H4 (cell line): ENCODE measurements at regions not wholly inside any gene's neighbourhood (a gene's known extent, or its start where the extent isn't known, plus 50 kb on each side); places are given as distances from the start of the nearest gene placed in this dataset.
"Not testable (repeated sequence)": the region's sequence is repeated elsewhere in the genome, so short reads cannot be mapped to it uniquely, and the experiment has no call there.

Experiments used
- DNase-seq: peaks from one replicate; pipeline ENCODE4 v3.0.0-alpha.2; 2015; ENCODE audit warnings: low spot score

DNA sequence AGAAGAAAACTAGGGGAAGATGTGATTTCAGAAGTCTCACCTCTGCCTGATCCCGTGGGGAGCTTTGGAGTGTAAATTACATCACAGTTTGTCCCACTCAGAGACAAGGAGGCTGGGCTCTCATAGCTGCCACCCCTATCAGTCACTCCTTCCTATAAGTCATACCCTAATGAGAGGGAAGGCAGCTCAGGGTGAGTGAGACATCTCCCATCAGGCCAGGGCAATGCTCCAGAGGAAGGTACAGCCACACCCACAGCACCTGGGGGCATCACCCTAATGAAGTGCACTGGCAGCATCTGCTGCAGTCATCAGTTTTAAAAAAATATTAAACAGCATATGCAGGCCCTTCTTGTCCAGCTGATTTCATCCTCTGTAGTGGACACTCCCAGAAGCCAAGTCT lies 223.1 kb upstream of the NBPF12 start:
- DNase-seq: not testable (repeated sequence)

- peak; percentile 5 for DNase-seq
Observed at GRCh38 chr1:146710838-146711521, 227.1 kb upstream of the NBPF12 start.

DNA sequence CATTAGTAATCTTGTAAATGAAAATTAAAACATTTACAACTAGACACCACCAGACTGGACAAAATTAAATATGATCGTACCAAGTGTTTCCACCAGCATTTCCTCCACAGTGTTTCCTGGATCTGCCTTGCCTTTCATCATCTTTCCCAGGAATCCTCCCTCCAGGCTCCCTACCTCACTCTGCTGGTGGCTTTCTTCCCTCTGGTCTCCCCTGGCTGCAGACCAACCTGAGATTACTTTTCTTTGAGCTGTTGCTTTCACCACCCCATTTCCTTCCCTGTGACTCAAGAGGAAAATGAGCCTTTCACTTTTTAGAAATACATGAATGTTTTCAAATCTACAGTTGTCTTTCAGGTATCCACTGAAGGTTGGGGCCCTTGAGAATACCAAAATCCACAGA lies 228.8 kb upstream of the NBPF12 start:
- DNase-seq: not testable (repeated sequence)

GRCh38 chr1:146704162-146704724 lies 233.9 kb upstream of the NBPF12 start:
- DNase-seq: not testable (repeated sequence)

- peak; percentile 71 for DNase-seq
Observed at GRCh38 chr1:146701320-146701719, 236.8 kb upstream of the NBPF12 start.

GRCh38 chr1:146695388-146695787 lies 242.7 kb upstream of the NBPF12 start:
- not testable (repeated sequence) for DNase-seq

DNA sequence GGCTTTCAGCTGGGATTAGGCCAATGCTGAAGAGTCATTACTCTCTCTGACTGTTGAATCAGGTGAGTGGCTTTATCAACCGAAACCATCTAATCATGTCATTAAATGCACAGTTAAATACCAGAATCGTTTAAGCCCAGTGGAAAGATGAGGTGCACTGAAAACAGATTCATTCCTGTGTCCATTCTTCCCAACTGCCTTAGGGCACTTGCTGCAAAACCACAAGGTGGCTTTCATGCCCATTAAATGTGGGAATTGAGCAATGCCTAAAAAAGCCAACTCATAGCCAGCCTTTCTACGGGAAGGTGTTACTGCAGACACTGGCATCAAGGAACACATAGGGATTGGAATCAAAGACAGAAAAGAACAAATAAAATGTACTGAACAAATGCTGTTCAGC lies 246.3 kb upstream of the NBPF12 start:
- DNase-seq: not testable (repeated sequence)

GRCh38 chr1:146688893-146689292 lies 249.2 kb upstream of the NBPF12 start:
- not testable (repeated sequence) for DNase-seq

GRCh38 chr1:146686777-146687366 lies 251.3 kb upstream of the NBPF12 start:
- not testable (repeated sequence) for DNase-seq

GRCh38 chr1:146683126-146683429 lies 255.0 kb upstream of the NBPF12 start:
- not testable (repeated sequence) for DNase-seq

- DNase-seq: not testable (repeated sequence)
Observed at GRCh38 chr1:146682227-146683125, 255.6 kb upstream of the NBPF12 start.

DNA sequence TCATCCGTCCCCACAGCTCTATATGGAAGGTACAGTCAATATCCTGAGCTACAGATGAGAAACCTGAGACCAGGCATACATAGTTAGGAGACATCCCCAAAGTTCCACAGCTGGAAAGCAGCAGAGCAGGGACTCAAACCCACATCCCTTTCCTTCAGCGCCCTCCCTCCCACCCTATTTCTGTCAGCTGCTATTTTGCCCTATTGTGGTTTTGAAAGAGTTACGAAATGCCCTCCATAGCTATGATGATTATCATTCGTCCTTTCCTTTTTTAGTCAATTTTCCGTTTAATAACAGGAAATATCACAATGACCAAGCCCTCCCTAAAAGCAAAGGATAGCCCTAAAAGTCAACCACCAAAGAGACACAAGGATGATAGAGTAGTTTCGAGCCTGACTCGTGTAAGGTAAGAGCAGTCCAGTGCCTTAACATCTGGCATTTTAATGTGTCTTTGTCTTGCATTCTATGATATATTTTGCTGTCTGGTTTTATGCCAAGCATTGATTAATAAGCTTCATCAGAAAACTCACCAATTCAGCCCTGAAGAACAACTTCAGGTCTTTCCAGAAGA lies 264.3 kb upstream of the NBPF12 start:
- not testable (repeated sequence) for DNase-seq

DNA sequence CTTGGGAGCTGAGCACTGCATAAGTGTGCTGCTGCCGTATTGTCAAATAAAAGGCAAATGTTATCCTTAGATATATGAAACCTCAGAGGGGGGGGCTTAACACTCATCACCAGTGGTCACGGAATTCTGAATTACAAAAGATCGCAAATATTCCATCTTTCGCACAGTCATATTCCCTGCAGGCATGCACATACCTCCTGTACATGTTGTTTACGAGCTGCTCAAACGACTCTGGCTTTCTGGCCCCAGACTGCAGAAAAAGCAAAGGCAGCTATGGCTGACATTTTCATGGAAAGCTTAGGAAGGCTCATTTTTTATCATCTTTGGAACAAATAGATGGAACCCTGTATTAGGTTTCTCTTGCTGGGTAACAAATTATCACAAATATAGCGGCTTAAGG lies 265.5 kb upstream of the NBPF12 start:
- not testable (repeated sequence) for DNase-seq

- DNase-seq: not testable (repeated sequence)
Observed at GRCh38 chr1:146671588-146671987, 266.5 kb upstream of the NBPF12 start.

GRCh38 chr1:146670832-146671566 lies 267.1 kb upstream of the NBPF12 start:
- not testable (repeated sequence) for DNase-seq

- not testable (repeated sequence) for DNase-seq
Observed at GRCh38 chr1:146666275-146666674, 271.8 kb upstream of the NBPF12 start.

DNA sequence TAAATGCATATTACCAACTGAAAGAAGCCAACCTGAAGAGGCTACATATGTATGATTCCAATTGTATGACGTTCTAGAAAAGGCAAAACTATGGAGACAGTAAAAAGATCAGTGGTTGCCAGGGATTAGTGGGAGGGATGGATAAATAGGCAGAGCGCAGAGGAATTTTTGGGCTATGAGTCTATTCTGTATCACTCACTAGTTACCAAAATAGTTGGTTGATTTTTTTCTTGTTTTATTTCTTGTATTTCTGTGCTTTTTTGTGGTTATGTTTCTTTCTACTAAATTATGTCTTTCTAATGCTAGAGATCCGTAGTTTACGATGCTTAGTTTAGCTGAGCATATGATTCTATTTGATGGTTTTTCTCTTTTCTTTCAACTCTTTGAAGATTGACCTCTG lies 277.9 kb upstream of the NBPF12 start:
- DNase-seq: not testable (repeated sequence)

DNA sequence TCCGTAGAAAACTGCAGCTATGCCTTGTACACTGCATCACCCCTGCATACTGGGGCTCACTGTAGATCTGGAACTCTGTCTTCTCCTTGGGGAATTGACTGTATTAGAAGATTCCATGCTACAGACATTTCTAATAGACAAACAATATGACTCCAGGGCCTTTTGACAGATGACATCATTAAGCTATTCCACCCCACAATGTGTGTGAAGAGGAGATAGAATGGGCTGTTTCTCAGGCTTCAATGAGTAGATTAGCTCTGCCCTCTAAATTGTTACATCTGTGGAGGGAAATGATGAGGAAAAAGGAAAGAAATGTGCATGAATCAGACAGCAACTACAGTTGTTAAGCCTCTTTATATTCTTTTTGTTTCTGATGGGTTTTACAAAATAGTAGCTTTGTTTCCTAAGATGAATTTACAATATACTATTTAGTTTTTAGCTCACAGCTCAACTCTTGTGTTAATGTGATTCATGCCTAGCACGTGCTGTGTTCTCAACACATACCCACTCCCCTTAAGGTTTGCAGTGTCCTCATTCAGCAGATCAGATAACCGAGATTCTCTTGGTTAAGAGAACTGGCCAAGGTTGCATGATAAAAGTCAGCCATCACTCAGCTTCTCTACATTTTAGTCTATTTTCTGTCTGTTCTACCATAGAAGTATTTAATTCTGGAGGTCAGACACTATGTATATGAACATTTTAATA lies 281.6 kb upstream of the NBPF12 start:
- not testable (repeated sequence) for DNase-seq

- DNase-seq: not testable (repeated sequence)
Observed at GRCh38 chr1:146654763-146655162, 283.4 kb upstream of the NBPF12 start.

- not testable (repeated sequence) for DNase-seq
Observed at GRCh38 chr1:146645978-146646604, 292.0 kb upstream of the NBPF12 start.
